Colon (tissue), 2 donors: ENCODE measurements at regions not wholly inside any gene's neighbourhood (a gene's known extent, or its start where the extent isn't known, plus 50 kb on each side); places are given as distances from the start of the nearest gene placed in this dataset.

Experiments
- FAIRE-seq: peaks from 2 replicates; lab custom pipeline; 2012; peaks lifted over from hg19 to GRCh38; lab: Jason Lieb, UNC
- donor health status: control.
- donor health status: control.

DNA sequence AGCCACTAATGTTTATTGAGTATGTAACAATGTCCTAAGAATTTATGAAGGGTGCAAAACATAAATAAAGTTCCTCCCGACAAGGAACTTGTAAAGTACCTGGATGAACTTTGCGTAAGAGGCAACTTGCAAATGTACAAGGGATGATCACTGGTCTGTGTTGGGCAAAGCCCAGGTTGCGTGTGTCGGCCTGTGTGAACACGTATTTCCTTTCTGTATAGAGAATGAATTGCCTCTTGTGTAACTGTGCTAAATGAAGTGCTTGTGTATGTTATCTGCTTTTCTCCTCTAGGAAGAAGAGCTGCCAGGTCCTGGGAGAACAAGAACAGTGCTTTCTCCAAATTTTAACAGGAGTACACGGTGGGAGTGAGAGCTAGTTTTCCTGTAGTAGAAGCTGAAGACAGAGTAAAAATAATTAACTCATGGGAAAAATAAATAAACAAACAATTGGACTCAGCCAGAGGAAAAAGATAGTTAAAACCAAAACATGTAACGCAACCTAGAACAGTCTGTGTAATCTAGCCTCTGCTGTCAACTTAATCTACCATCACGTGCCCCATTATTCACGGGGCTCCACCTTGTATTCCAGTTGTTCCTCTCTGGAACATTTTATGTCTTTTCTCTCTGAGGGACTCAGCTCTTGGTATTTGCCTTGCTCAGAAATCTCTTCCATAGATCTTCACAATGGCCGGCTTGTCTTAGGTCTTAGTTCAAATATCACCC, 83.7 kb upstream of the RASGRP1 start:
- FAIRE-seq = no peak

DNA sequence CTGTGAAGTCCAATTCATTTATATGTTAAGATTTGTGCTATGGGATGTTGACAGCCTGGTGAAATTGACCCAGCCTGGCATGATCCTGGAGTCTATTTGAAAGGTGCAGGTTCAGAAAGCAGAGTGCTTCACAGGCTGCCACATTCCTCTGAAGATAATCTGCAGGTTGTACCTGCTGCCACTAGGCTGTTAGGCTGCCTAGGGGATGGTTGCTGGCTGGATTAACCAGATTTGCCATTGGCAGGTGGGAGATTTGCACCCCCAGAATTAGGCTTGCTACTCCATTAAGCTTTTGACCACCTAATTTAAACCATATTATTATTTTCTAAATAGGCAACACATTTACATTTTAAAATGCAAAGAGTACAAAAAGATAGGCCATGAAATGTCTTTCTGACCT, 85.8 kb upstream of the RASGRP1 start:
- no peak for FAIRE-seq

DNA sequence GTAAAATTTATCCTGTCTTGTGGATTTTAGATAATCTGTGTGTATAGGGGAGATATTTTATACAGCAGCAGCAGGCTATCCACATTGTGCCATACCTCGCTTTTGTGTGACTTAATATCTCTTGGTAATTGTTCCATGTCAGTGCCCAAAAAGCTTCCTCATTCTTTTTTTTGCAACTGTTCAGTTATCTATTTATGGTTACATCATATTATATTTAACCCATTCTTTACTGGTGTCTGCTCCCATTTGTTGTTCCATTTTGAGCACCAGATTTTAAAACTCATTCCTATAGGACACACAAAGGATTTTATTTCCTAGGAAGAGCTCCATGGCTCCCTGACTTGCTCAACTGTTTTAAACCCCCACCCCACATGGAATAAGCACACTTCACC, 86.3 kb upstream of the RASGRP1 start:
- no peak for FAIRE-seq

DNA sequence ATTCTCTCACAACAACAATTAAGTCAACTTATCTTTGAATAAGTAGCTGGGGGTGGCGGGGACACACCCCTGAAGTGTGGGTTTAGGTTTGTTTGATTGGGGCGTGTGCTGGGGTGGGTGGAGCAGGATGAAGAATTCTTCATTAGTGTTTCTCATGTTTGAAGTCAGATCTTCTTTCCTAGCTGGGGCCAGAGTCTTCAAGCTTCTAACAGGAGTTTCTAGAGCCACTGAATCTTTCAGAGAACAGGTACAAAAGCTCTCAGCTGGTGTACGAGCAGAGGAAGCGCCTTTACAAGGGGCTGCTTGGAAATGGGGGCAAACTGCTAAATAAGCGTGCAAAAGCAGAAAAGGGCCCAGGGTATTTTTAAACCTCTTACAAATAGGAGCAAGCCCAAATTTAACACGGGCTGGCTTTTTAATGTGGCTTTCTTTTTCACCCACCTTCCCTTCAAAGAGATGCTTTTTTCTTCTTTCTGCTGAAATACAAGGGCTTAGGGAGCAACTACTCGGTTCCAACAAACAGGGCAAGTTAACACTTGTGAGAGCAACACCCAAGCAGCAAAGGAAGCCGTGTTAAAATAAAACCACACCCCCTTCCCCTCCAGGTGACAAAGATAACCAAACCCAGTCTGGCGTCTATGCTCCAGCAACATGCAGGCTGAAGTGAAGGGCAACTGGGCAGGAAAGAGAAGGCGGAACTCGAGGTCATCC, 86.9 kb upstream of the RASGRP1 start:
- FAIRE-seq = no peak

DNA sequence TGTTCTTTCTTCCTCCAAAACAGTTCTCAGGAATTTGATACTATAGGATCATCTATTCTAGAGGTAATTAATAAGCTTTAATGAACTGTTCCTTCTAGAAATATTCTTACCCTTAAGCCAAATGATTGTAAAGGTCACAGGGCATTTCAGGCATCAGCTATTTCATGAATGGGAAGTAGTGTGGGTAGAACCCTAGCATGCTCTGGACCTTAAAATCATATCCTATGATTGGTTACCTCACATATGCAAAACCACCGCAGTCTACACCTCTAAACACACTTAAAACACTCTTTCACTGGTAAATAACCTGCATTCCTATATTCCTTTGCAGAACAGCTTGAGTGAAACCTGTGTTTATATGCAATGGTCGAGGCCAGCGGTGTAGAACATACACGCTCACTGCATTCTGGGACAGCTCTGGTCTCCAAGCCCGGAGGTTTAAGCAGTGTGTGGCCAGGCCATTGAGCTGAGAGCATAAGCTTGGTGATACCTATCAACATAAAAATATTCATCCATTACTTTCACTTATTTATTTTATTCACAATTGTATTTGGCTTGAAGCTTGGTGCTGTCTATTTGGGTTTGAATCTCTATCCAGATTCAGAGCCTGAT, 87.7 kb upstream of the RASGRP1 start:
- FAIRE-seq = no peak

DNA sequence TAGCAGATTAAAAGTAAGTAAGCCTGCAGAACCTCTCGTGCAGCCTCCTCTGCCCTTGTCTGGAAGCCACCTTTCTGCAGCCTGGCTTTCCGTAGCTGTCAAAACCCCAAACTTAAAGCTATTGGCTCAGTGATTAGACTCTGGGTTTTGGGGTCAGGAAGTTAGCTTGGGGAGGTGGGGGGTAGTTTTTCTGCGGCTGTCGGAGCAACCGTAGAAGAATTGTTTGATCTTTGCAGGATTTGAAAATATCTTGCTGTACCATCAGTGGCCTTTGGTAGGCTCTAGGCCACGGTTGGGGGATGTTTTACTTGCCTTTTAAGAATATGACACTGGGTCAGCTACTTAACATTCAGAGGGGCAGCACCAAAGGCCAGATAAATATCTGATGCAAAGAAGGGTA, 88.4 kb upstream of the RASGRP1 start:
- FAIRE-seq = no peak

DNA sequence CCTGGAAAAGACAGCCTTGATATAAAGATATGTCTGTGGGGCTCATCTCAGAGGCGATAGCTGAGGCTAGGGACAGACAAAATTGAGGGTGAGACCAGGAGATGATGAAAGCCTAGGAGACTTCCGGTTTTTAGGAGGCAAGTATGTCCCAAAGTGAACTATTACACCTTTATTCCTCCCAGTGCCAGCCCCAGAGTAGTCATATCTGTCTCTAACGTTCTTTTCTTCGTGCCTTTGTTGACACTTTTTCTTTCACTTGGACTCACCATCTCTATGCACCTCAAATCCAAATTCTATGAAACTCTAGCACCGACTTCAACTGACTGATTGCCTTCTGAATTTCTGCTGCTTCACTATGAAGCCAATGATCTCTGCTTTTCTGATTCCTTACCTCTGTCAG, 93.8 kb upstream of the RASGRP1 start:
- FAIRE-seq = no peak

DNA sequence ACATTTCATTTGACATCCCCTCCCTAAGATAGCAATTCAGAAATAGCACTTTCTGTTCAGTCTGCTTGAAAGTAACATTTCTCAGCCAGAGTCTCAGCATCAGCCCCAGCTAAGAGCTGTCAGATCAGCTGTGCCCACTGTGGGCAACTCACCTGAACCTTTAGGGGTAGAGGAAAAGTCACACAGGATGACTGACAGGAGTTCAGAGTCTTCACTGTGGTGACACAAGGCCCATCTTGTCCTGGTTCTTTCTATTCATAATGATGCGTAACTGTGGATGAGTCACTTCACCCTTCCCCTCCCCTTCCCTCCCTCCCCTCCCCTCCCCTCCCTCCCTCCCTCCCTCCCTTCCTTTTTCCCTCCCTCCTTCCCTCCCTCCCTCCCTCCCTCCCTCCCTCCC, 96.1 kb upstream of the RASGRP1 start:
- no peak for FAIRE-seq

DNA sequence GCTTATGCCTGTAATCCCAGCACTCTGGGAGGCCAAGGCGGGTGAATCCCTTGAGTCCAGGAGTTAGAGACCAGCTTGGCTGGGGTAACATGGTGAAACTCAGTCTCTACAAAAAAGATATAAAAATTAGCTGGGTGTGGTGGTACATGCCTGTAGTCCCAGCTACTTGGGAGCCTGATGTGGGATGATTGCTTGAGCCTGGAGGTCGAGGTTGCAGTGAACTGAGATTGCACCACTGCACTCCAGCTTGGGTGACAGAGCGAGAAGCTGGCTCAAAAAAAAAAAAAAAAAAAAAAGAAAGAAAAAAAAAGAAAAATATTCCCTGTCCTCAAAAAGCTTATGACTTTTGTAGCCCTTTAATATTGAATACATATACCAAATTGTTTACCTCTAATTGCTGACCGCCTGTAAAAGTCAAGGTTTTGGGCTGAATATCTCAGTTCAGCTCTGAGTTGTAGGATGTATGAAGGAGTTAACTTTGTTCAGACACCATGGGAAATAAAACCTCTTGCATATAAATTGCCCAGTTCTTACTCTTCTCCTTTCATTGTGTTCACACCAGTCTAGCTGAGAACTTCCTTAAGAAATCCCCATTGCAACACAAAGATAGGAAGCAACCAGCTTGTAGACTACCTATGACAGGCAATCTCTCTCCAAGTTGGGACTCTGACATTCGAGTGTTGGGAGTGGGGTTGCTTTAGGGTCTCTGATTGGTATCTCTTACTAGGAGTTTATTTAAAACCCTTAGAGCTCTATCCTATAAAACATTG, 97.6 kb upstream of the RASGRP1 start:
- no peak for FAIRE-seq

DNA sequence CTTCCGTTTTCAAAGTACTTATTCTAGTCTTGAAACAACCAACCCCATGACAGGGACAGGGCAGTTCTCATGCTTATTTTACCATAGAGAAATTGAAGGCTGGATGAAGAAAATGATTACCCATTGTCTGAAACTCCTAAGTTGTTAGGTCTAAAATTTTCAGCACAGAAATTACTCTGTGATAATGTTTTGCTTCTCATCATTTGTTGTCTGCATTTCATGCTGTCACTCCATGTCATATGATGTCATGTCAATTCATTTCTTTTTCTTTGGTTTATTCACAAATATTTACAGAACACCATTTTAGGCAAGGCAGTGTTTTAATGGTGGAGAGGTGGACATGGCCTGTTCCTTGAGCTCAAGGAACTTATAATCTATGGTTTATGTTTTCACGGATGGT, 98.2 kb upstream of the RASGRP1 start:
- FAIRE-seq = no peak

DNA sequence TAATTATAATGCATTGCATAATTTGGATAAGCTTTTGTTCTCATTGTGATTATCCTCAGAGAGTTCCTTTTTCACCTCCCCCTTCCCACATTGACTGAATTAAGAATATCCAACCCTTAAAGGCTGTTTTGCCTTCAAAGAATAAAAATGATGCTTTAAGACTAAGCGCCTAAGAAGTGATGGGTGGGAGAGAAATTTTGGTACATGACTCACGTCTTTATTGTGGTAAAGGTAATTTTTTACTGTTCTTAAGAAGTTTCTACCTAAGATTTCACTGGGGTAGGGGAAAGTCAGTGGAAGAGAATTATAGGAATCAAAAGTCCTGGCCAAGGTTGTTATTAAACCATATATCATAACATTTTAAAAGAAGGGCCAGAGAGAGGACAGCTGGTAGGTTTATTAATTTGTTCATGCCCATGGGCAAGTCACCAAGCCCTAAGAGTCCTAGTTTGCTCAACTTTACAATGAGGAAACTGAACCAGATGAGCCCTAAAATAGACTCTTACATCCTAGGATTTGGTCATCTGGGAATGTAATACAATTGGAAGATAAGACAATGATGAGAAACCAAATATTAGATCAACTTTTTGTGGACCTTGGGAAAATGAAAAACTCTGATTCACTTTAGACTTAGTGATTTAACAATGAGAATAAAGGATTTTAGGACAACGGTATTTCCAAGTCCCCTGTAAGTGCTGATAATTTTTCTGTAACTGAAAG, 101.1 kb upstream of the RASGRP1 start:
- no peak for FAIRE-seq

DNA sequence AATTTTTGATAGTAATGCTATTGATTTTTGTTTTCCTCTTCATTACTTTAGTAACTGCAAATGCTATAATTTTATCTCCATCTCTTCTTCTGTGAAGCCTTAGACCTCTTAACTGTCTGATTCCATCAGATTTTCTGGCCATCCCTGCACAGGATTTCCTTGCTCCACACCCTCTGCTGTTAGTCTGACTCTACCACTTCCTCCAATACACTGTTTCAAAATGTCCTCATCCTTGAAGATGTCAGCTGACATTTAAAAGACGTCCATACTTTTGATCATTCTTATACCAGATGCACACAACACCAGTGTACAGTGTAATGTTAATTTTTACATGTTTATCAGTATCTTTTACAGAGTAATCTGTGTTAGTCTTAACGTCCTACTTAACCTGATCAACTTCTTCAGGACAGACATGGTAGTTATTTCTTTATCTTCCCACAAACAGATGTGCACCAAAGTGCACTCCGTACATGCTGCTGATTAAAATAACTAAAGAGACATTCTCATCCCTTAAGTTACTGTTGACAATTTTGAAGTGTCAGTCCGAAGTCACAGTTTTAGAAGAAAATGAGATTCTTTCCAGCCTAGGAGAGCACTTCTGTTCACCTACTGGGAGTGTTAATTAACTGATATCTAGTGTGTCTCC, 102.4 kb upstream of the RASGRP1 start:
- no peak for FAIRE-seq

DNA sequence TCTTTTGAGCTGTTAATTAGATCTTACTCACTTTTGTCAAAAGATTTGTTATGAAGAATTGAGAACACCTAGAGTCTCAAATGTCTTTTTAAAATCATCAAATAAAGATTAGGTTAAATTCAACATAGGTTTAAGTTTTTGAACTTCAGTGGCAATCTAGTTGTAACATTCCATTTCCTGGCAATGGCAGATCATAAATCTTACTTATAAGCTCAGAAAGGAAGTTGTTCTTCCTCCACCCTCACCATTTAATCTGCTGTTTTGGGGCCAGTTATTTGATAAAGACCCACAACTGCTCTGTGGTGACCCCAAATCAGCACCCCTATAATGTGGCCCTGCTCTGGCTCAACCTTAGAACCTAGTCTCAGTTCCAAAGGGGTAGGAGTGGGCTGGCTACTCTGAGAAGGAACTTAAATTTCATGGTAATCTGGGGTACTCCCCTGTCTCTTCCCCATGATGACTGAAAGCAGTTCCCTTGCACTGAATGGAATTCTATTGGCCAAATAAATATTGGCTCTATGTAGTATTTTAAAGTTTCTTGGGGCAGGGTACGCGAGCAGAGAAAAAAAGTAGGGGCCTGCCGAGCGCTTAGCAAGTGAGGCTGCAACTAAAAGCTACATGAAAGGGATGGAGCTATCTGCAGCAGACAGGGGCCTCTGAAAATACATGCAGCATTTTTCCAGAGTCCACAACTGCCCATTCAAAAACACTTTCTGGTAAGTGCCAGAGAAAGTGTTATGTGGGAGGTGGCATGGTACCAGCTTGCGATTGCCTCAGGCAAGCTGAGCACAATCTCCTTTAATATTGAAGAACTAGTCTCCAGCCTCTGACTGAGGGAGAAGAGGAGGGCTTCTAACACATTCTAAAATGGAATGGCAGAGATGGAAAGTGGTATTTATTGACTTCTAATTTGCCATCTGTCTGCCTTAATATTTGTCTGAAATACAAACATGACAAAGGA, 103.6 kb upstream of the RASGRP1 start:
- no peak for FAIRE-seq

DNA sequence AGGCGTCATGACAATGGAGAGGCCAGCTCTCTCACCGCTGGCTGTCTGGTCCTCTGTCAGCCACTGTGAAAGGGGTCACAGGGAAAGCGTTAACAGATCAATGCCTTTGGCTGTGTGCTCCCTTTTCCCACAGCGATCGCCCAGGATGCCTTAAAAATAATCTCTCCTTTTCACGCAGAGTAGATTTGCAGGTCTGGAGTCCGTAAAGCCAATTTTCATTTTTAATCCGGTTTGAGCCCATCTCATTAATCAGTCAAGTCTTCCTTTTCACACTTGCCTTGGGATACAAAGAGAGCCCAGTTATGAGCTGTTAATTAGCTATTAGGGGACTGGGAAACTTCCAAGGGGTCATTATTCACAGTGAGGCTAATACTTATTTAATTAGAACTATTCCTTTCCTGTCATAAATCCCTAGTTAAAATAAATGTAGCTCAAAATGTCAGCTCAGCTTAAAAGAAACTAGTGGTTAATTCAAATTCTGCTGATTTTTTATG, 104.3 kb upstream of the RASGRP1 start:
- FAIRE-seq = no peak

DNA sequence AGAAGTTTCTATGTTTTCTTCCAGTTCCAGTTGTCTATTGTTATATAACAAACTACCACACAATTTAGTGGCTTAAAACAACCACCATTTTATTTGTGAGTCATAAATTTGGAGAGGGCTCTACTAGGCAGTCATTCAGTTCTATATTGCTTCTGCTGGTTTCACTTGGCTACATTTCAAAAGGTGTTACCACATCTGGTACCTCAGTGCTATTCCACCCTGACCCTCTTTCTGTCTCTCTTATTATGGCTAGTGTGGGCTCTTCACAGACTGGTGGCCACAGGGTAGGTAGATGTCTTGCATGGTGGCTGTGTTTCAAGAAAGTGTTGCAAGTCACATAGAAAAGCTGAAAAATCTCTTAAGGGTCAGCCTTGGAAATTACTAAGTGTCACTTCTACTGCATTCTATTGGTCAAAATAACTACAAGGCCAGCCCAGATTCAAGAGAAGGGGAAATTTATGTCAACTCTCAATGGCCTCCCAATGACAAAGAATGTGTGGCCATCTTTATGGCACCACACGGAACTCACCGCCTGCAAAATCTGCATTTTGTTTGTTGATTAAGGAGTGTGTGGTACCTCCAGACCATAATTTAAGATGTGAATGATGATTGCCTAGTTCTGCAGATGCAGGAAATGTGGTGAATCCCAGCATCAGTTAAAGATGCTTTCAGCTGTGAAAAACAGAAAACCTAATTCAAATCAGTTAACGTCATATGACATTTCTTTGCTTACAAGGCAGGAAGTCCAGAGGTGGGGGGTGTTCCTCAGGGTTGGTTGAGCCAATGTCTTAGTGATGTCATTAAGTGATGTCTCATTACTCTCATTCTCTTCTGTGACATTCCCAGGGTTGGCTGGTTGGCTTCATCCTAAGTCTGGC, 105.8 kb upstream of the RASGRP1 start:
- FAIRE-seq = no peak

DNA sequence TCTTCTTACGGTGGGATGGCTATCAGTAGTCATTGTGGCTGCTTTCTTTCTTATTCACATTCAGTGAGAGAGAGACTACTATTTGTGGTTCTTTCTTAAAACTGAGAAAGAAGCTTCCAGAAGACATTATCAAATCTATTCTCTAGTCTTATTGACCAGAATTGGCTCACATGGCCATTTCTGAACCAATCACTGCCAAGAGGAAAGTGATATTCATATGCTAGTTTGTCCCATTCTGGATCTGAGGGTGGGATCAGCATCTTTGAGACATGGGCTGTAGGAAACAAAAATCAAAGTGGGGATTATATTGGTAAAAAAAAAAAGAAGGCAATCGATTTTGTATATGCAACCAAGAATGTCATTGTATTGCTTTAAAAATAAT, 106.4 kb upstream of the RASGRP1 start:
- FAIRE-seq = no peak

DNA sequence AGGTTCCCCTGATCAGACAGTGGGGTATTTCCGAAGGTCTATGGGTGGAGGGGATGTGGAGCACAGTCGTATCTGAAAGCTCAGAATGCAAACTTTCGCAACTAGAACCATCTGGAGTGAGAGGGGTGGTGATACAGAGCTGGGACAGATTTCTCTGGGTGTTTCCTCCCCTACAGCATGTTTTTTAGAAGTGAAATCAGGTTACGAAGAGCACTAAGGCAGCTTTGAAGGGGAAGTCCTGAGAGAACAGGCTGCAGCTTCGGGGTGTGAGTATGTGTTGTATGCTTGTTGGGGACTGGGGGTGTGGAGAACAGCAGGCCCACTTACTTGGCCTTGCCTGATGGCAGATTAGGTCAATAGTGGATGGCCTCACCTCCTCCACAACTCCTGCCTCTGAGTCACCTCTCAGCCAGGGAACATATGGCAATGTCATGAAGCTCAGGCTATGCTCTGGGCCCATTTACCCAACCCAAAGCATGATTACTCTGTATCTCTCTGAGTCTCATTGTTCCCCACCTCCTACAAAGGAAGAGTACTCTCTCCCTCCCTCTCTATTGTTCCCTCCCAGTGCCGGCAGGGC, 107.2 kb upstream of the RASGRP1 start:
- FAIRE-seq = no peak

DNA sequence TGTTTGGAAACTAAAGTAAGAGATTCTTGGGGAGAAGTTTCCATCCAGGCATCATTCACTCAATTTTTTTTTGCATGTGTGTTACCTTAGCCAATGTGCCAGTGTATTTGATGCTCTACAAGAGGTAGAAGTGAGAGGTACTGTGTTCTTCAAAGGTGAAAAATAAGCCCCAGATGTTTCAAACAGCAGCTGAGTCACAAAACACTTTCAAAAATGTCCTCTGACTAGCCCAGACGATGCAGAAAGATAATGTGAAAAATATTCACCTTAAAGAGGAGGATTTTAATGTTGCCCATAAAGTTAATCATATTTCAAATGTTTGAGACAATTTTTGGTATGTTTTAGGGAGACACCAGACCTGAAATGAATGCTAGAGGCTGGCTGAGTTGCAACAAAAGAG, 107.7 kb upstream of the RASGRP1 start:
- no peak for FAIRE-seq
